Liver (tissue), 3 donors: ENCODE measurements at regions not wholly inside any gene's neighbourhood (a gene's known extent, or its start where the extent isn't known, plus 50 kb on each side); places are given as distances from the start of the nearest gene placed in this dataset.

Source experiments
- EGR1 ChIP-seq, 2 donors: IDR thresholded peaks; 2 replicates each; pipeline ENCODE4 v1.6.1; 2016 to 2018; ENCODE audit warnings: antibody characterized with exemption in 2 of 2, low read depth in 2 of 2
- NR2F2 ChIP-seq: IDR thresholded peaks from 2 replicates; pipeline ENCODE4 v1.6.1; 2016; ENCODE audit warnings: antibody characterized with exemption
- SP1 ChIP-seq: IDR thresholded peaks from 2 replicates; pipeline ENCODE4 v1.6.1; 2018; ENCODE audit warnings: antibody characterized with exemption, mild to moderate bottlenecking
- ZBTB33 ChIP-seq: IDR thresholded peaks from 2 replicates; pipeline ENCODE4 v1.6.1; 2016; ENCODE audit warnings: antibody characterized with exemption
- TF ChIP-seq, protein P1 (sequence below): fragments of 150-350 bp; IDR thresholded peaks from 2 replicates; pipeline ENCODE4 v1.5.1; 2017; ENCODE audit warnings: improper control_type of control experiment, low read depth, low read length; ENCODE audit not compliant: missing input control
- TF ChIP-seq, protein P2 (sequence below): IDR thresholded peaks from 2 replicates; pipeline ENCODE4 v1.6.1; 2016; ENCODE audit warnings: antibody characterized with exemption, mild to moderate bottlenecking
- donor health status: healthy.
- donor health status: healthy.

DNA sequence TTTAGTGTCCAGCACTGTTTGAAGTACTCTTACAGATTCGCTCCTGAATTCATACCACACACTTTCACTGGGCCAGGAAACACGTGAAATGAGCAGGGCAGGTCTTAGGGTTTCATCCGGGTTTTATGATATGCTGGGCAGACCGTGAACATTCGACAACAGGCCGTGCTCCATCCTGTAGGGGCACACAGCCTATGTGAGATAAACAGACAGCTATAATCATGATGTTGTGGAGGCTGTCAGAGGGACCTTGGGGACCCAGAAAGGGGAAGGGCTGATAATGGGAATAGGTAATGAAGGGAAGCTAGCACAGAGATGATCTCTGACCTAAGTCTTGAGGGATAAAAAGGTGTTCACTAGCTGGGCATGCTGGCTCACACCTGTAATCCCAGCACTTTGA is 110.4 kb downstream of the RIN2 start:
- TF ChIP-seq NR2F2 (no peak), SP1 (no peak), ZBTB33 (no peak), EGR1 (IDR thresholded peaks at IDR 0.05; ENCODE audit: low read depth in 2 of 2) (no peak)
- TF ChIP-seq, protein P1, sequence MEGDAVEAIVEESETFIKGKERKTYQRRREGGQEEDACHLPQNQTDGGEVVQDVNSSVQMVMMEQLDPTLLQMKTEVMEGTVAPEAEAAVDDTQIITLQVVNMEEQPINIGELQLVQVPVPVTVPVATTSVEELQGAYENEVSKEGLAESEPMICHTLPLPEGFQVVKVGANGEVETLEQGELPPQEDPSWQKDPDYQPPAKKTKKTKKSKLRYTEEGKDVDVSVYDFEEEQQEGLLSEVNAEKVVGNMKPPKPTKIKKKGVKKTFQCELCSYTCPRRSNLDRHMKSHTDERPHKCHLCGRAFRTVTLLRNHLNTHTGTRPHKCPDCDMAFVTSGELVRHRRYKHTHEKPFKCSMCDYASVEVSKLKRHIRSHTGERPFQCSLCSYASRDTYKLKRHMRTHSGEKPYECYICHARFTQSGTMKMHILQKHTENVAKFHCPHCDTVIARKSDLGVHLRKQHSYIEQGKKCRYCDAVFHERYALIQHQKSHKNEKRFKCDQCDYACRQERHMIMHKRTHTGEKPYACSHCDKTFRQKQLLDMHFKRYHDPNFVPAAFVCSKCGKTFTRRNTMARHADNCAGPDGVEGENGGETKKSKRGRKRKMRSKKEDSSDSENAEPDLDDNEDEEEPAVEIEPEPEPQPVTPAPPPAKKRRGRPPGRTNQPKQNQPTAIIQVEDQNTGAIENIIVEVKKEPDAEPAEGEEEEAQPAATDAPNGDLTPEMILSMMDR, result no peak
- TF ChIP-seq, protein P2, sequence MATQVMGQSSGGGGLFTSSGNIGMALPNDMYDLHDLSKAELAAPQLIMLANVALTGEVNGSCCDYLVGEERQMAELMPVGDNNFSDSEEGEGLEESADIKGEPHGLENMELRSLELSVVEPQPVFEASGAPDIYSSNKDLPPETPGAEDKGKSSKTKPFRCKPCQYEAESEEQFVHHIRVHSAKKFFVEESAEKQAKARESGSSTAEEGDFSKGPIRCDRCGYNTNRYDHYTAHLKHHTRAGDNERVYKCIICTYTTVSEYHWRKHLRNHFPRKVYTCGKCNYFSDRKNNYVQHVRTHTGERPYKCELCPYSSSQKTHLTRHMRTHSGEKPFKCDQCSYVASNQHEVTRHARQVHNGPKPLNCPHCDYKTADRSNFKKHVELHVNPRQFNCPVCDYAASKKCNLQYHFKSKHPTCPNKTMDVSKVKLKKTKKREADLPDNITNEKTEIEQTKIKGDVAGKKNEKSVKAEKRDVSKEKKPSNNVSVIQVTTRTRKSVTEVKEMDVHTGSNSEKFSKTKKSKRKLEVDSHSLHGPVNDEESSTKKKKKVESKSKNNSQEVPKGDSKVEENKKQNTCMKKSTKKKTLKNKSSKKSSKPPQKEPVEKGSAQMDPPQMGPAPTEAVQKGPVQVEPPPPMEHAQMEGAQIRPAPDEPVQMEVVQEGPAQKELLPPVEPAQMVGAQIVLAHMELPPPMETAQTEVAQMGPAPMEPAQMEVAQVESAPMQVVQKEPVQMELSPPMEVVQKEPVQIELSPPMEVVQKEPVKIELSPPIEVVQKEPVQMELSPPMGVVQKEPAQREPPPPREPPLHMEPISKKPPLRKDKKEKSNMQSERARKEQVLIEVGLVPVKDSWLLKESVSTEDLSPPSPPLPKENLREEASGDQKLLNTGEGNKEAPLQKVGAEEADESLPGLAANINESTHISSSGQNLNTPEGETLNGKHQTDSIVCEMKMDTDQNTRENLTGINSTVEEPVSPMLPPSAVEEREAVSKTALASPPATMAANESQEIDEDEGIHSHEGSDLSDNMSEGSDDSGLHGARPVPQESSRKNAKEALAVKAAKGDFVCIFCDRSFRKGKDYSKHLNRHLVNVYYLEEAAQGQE, result no peak
